ENCODE measurements at regions not wholly inside any gene's neighbourhood (a gene's known extent, or its start where the extent isn't known, plus 50 kb on each side); places are given as distances from the start of the nearest gene placed in this dataset.
"Not testable (repeated sequence)": the region's sequence is repeated elsewhere in the genome, so short reads cannot be mapped to it uniquely, and the experiment has no call there.

- no peak for DNase-seq
Observed at GRCh38 chr16:63890723-63891122, 1231.1 kb downstream of the CDH11 start.

- DNase-seq = no peak
Observed at GRCh38 chr16:63890081-63890480, 1231.8 kb downstream of the CDH11 start.

- DNase-seq = no peak
Observed at GRCh38 chr16:63883091-63883490, 1238.8 kb downstream of the CDH11 start.

GRCh38 chr16:63882576-63882975 is 1239.3 kb downstream of the CDH11 start:
- no peak for DNase-seq

GRCh38 chr16:63880948-63881347 is 1240.9 kb downstream of the CDH11 start:
- DNase-seq = no peak

- DNase-seq = no peak
Observed at GRCh38 chr16:63877401-63877800, 1244.5 kb downstream of the CDH11 start.

GRCh38 chr16:63876103-63876502 is 1245.8 kb downstream of the CDH11 start:
- DNase-seq = no peak

GRCh38 chr16:63860700-63861099 is 1261.2 kb downstream of the CDH11 start:
- DNase-seq = not testable (repeated sequence)

- DNase-seq = no peak
Observed at GRCh38 chr16:63856537-63856936, 1265.3 kb downstream of the CDH11 start.

- DNase-seq = no peak
Observed at GRCh38 chr16:63850979-63851378, 1270.9 kb downstream of the CDH11 start.

GRCh38 chr16:63841271-63841670 is 1280.6 kb downstream of the CDH11 start:
- DNase-seq = no peak

GRCh38 chr16:63830061-63830460 is 1291.8 kb downstream of the CDH11 start:
- DNase-seq = no peak

- DNase-seq = no peak
Observed at GRCh38 chr16:63822818-63823217, 1299.0 kb downstream of the CDH11 start.

GRCh38 chr16:63816276-63816675 is 1305.6 kb downstream of the CDH11 start:
- no peak for DNase-seq

- no peak for DNase-seq
Observed at GRCh38 chr16:63813862-63814261, 1308.0 kb downstream of the CDH11 start.

GRCh38 chr16:63808730-63809129 is 1313.1 kb downstream of the CDH11 start:
- DNase-seq = no peak

- no peak for DNase-seq
Observed at GRCh38 chr16:63806794-63807506, 1314.9 kb downstream of the CDH11 start.

GRCh38 chr16:63804126-63804525 is 1317.7 kb downstream of the CDH11 start:
- DNase-seq = no peak

GRCh38 chr16:63789603-63790002 is 1332.3 kb downstream of the CDH11 start:
- no peak for DNase-seq

GRCh38 chr16:63787014-63787413 is 1334.8 kb downstream of the CDH11 start:
- DNase-seq = no peak

GRCh38 chr16:63785170-63785569 is 1336.7 kb downstream of the CDH11 start:
- DNase-seq = no peak

- DNase-seq = no peak
Observed at GRCh38 chr16:63776437-63776836, 1345.4 kb downstream of the CDH11 start.

GRCh38 chr16:63776034-63776433 is 1345.8 kb downstream of the CDH11 start:
- DNase-seq = no peak

- DNase-seq = no peak
Observed at GRCh38 chr16:63774302-63774701, 1347.6 kb downstream of the CDH11 start.

- DNase-seq = no peak
Observed at GRCh38 chr16:63769211-63769610, 1352.7 kb downstream of the CDH11 start.
